Suprapubic skin (tissue), 4 donors: ENCODE measurements at regions not wholly inside any gene's neighbourhood (a gene's known extent, or its start where the extent isn't known, plus 50 kb on each side); places are given as distances from the start of the nearest gene placed in this dataset.

ENCODE experiments used
- EP300 ChIP-seq: sonication (generic); formaldehyde crosslinking; IDR thresholded peaks from one replicate; pipeline ENCODE4 v1.6.1; 2017; ENCODE audit warnings: antibody characterized with exemption
- POLR2A ChIP-seq, 2 donors: fragments of 450-650 bp; IDR thresholded peaks; one replicate each; pipeline ENCODE4 v1.6.1; 2017; ENCODE audit warnings: antibody characterized with exemption in 2 of 2, mild to moderate bottlenecking in 2 of 2, moderate library complexity in 2 of 2
- POLR2AphosphoS5 ChIP-seq, 3 donors: sonication (generic); formaldehyde crosslinking; IDR thresholded peaks; one replicate each; pipeline ENCODE4 v1.6.1; 2017; ENCODE audit warnings: antibody characterized with exemption in 3 of 3
- TF ChIP-seq, protein P1 (sequence below), 2 donors: fragments of 200-600 bp in 1 of 2; fragments of 450-650 bp in 1 of 2; sonication (generic) in 1 of 2; IDR thresholded peaks; one replicate each; pipeline ENCODE4 v1.5.1; 2016 to 2019; ENCODE audit warnings: antibody characterized with exemption in 2 of 2, mild to moderate bottlenecking in 1 of 2, moderate library complexity in 1 of 2

DNA sequence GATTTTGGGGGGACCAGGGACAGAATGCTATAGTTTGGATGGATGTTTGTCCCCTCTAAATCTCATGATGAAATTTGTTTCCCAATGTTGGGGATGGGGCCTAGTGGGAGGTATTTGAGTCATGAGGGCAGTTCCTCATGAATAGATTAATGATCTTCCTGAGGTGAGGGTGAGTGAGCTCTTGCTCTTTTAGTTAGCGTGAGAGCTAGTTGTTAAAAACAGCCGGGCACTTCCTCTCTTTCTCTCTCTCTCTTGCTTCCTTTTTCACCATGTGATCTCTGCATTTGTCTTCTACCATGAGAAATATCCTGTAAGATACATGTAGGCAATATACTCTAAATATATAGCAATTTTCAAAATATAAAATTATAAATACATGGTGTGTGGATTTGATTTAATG, 290.8 kb upstream of the PCDH9 start:
- TF ChIP-seq EP300 (no peak), POLR2A (IDR thresholded peaks at IDR 0.05) (no peak), POLR2AphosphoS5 (IDR thresholded peaks at IDR 0.05) (no peak)
- TF ChIP-seq, protein P1, sequence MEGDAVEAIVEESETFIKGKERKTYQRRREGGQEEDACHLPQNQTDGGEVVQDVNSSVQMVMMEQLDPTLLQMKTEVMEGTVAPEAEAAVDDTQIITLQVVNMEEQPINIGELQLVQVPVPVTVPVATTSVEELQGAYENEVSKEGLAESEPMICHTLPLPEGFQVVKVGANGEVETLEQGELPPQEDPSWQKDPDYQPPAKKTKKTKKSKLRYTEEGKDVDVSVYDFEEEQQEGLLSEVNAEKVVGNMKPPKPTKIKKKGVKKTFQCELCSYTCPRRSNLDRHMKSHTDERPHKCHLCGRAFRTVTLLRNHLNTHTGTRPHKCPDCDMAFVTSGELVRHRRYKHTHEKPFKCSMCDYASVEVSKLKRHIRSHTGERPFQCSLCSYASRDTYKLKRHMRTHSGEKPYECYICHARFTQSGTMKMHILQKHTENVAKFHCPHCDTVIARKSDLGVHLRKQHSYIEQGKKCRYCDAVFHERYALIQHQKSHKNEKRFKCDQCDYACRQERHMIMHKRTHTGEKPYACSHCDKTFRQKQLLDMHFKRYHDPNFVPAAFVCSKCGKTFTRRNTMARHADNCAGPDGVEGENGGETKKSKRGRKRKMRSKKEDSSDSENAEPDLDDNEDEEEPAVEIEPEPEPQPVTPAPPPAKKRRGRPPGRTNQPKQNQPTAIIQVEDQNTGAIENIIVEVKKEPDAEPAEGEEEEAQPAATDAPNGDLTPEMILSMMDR (IDR thresholded peaks at IDR 0.05) = no peak
